BLaER1 treated with 17β-estradiol and CSF1 and Interleukin-3, amounts not matched to agents 10 nM and 100 nM (cell line): ENCODE measurements at regions not wholly inside any gene's neighbourhood (a gene's known extent, or its start where the extent isn't known, plus 50 kb on each side); places are given as distances from the start of the nearest gene placed in this dataset.
"Not testable (repeated sequence)": the region's sequence is repeated elsewhere in the genome, so short reads cannot be mapped to it uniquely, and the experiment has no call there.

Source experiments
- H3K27ac ChIP-seq, 11 experiments: shearing (Covaris generic); formaldehyde crosslinking; 2 replicates each; pipeline ENCODE4 v1.8.1; 2022
- H3K27me3 ChIP-seq, 11 experiments: shearing (Covaris generic); formaldehyde crosslinking; 2 replicates each; pipeline ENCODE4 v1.8.1; 2022
- H3K36me3 ChIP-seq, 11 experiments: shearing (Covaris generic); formaldehyde crosslinking; 2 replicates each; pipeline ENCODE4 v1.8.1; 2022
- H3K4me1 ChIP-seq, 10 experiments: shearing (Covaris generic); formaldehyde crosslinking; 2 replicates each; pipeline ENCODE4 v1.8.1; 2022
- H3K4me2 ChIP-seq, 11 experiments: shearing (Covaris generic); formaldehyde crosslinking; 2 replicates each; pipeline ENCODE4 v1.8.1; 2022
- H3K4me3 ChIP-seq, 10 experiments: shearing (Covaris generic); formaldehyde crosslinking; 2 replicates each; pipeline ENCODE4 v1.8.1; 2022
- H3K9ac ChIP-seq, 11 experiments: shearing (Covaris generic); formaldehyde crosslinking; 2 replicates each; pipeline ENCODE4 v1.8.1; 2022
- H3K9me3 ChIP-seq, 11 experiments: shearing (Covaris generic); formaldehyde crosslinking; replicated peaks in 1 of 11; 2 replicates each; pipeline ENCODE4 v1.8.1; 2022
- H4K20me1 ChIP-seq, 11 experiments: shearing (Covaris generic); formaldehyde crosslinking; 2 replicates each; pipeline ENCODE4 v1.8.1; 2022
- Cebpa-rat ChIP-seq, 11 experiments: shearing (Covaris generic); IDR thresholded peaks; 2 replicates each; pipeline ENCODE4 v1.8.1; 2022

DNA sequence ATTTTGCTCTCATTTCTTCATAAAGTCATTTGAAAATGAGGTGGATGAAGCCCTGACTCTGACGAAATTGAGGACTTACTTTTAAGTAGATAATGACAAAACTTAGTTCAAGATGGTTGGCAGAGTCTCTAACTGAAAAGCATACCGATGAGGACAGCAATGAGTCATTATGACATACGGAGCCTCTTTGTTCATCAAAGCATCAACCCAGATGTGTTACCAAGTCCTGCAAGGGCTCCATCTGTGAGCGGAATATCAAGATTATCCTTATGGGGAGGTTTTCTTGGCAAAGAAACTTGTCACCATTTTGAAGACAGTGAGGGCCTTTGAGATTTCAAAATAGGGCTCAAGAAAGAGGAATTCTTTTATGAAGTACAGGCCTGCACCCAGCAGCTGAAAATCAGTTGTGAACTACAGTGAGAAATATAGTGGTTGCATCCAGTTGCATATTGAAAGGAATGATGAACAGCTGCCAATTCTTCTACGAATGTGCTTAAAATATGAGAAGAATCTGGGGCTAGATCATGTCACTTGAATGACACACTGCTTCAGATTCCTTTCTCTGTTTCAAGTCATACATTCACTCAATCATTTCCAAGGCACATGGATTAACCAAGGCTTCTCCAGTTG lies 86.6 kb upstream of the SLC24A2 start:
- no peak overlapping the region for H3K4me2 ChIP-seq

DNA sequence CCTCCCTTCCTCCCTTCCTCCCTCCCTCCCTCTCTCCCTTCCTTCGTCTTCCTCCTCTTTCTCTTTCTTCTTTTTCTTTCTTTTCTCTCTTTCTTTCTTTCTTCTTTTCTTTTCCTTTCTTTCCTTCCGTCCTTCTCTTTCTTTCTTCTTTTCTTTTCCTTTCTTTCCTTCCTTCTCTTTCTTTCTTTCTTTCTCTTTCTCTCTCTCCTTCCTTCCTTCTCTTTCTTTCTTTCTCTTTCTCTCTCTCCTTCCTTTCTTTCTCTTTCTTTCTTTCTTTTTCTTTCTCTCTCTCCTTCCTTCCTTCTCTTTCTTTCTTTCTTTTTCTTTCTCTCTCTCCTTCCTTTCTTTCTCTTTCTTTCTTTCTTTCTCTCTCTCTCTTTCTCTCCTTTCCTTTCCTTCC lies 84.4 kb upstream of the SLC24A2 start:
- H3K4me3 ChIP-seq, H3K9ac ChIP-seq, H3K27me3 ChIP-seq, H3K4me2 ChIP-seq, H3K36me3 ChIP-seq, H3K27ac ChIP-seq, H4K20me1 ChIP-seq: not testable (repeated sequence)
- Histone ChIP-seq H3K4me1 (peaks cover 0 to 17% (median 3%) of the 10 kb centered on the region in 10 experiments; a peak in 8 of 20 replicates), H3K9me3 (peaks cover 0 to 23% (median 4%) of the 10 kb centered on the region in 11 experiments; a peak in 8 of 22 replicates)

More for the DNA sequence above, 86.6 kb upstream of the SLC24A2 start:
- H3K27me3 ChIP-seq, result no peaks in the 10 kb centered on the region
- H3K9me3 ChIP-seq, result peaks cover 0 to 20% (median 4%) of the 10 kb centered on the region in 11 experiments; a peak in 8 of 22 replicates
- H3K36me3 ChIP-seq, result no peaks in the 10 kb centered on the region
- H3K4me3 ChIP-seq, result no peak overlapping the region
- TF ChIP-seq Cebpa-rat (IDR thresholded peaks at IDR 0.05), result no peak
- H3K9ac ChIP-seq, result no peak overlapping the region
- peaks cover 0 to 17% (median 3%) of the 10 kb centered on the region in 10 experiments; a peak in 8 of 20 replicates for H3K4me1 ChIP-seq
- H3K27ac ChIP-seq, result no peak overlapping the region
- H4K20me1 ChIP-seq, result no peaks in the 10 kb centered on the region

DNA sequence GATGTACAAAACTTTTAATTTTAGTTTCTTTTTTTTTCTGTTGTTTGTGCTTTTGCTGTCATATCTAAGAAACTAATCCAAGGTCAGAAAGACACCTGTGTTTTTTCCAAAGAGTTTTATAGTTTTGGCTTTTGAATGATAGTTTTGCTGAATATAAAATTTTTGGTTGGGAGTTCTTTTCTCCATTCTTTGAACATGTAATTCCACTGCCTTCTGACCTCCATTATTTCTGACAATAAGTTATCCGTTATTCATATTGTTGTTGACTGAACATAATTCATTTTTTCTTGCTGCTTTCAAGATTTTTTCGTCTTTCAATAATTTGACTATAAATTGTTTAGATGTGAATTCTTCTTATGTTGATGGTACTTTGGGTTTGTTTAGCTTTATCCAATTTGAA lies 82.2 kb upstream of the SLC24A2 start:
- Histone ChIP-seq H3K27me3 (no peaks in the 10 kb centered on the region), H3K27ac (no peak overlapping the region), H3K4me3 (no peak overlapping the region), H4K20me1 (no peaks in the 10 kb centered on the region), H3K36me3 (no peaks in the 10 kb centered on the region), H3K9ac (no peak overlapping the region), H3K4me2 (no peak overlapping the region), H3K9me3 (peaks cover 0 to 23% (median 4%) of the 10 kb centered on the region in 11 experiments; a peak in 8 of 22 replicates), H3K4me1 (no peaks in the 10 kb centered on the region)
- TF ChIP-seq Cebpa-rat (IDR thresholded peaks at IDR 0.05), result no peak

DNA sequence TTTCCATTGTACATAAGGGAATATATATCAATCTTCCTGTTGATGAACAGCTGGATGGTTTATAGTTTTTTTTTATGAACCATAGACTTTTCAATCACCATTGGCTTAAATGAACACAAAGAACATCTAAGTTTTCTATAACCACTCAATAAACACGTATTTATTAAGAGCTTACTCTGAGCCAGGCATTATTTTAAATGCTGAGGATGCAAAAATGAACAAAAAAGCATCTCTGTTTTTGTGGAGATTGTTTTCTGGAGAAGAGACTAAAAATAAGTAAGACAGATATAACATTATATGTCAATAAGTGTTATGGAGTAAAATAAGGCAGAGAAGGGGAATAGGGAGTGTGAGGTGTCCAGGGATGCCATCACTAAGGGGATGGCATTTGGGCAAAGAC lies 52.1 kb upstream of the SLC24A2 start:
- H3K27me3 ChIP-seq, result no peaks in the 10 kb centered on the region
- H3K36me3 ChIP-seq, result no peaks in the 10 kb centered on the region
- peaks cover 0 to 14% (median 8%) of the 10 kb centered on the region in 10 experiments; a peak in 9 of 20 replicates for H3K4me1 ChIP-seq
- H3K4me2 ChIP-seq, result no peak overlapping the region
- no peak overlapping the region for H3K9ac ChIP-seq
- no peaks in the 10 kb centered on the region for H3K9me3 ChIP-seq
- H3K4me3 ChIP-seq, result no peak overlapping the region
- TF ChIP-seq Cebpa-rat (IDR thresholded peaks at IDR 0.05), result no peak
- H3K27ac ChIP-seq, result no peak overlapping the region
- H4K20me1 ChIP-seq, result no peaks in the 10 kb centered on the region
